ENCODE measurements at regions not wholly inside any gene's neighbourhood (a gene's known extent, or its start where the extent isn't known, plus 50 kb on each side); places are given as distances from the start of the nearest gene placed in this dataset.

DNA sequence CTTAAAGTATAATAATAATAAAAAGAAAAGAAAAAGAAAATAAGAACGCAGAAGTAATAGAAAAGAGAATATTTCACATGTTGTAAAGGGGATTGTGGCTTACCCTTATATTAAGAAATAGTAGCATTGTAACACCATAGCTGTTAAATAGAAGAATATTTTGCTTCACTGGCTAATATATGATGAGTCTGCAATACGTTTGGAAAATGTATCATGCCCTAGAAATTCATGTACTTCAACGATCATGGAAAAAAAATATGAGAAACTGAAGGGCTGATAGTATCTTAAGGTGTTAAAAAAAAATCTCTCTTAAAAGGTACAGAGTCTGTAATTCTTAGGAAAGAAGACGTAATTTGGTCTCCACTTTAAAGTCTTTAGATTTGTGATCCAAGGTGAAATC, 1390.5 kb upstream of the ADGRL2 start:
- Mint-ChIP-seq H3K36me3 (peaks cover 3% of the 10 kb centered on the region), H3K27me3 (no peaks in the 10 kb centered on the region), H3K4me1 (no peaks in the 10 kb centered on the region), H3K9me3 (no peaks in the 10 kb centered on the region), H3K27ac (no peak overlapping the region), H3K4me3 (no peak overlapping the region)

DNA sequence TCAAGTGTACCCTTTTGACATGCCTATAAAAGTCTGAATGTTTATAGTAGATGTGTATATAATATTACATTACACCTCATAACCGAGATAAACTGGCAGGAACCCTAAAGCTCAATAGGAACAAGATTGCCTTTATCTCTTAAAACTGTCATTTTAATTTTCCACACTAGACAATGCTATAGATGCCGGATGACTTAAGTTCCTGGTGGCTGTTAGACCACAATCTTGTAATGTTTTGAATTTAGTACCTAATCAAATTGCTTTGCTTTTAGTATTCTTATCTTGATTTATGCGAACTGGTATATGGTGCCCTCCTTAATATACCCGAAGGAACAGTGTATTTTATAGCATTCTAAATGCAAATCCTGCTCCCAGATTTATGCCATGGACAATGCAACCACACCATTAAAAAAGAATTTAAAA, 1397.0 kb upstream of the ADGRL4 start:
- H3K27me3 Mint-ChIP-seq, result no peaks in the 10 kb centered on the region
- peaks cover 3% of the 10 kb centered on the region for H3K36me3 Mint-ChIP-seq
- no peak overlapping the region for H3K4me3 Mint-ChIP-seq
- peaks cover 0 to 18% (median 7%) of the 10 kb centered on the region in 3 donors for H3K4me1 Mint-ChIP-seq
- H3K27ac Mint-ChIP-seq, result no peak overlapping the region
- H3K9me3 Mint-ChIP-seq, result peaks cover 0 to 1% (median 0%) of the 10 kb centered on the region in 3 donors

- H3K27ac Mint-ChIP-seq, result no peak overlapping the region
- no peaks in the 10 kb centered on the region for H3K27me3 Mint-ChIP-seq
- no peak overlapping the region for H3K4me3 Mint-ChIP-seq
- H3K36me3 Mint-ChIP-seq, result peaks cover 3% of the 10 kb centered on the region
- peaks cover 0 to 1% (median 0%) of the 10 kb centered on the region in 3 donors for H3K9me3 Mint-ChIP-seq
- H3K4me1 Mint-ChIP-seq, result peaks cover 0 to 18% (median 7%) of the 10 kb centered on the region in 3 donors
These were observed 1396.1 kb upstream of the ADGRL4 start for GRCh38 chr1:80402625-80403024.

DNA sequence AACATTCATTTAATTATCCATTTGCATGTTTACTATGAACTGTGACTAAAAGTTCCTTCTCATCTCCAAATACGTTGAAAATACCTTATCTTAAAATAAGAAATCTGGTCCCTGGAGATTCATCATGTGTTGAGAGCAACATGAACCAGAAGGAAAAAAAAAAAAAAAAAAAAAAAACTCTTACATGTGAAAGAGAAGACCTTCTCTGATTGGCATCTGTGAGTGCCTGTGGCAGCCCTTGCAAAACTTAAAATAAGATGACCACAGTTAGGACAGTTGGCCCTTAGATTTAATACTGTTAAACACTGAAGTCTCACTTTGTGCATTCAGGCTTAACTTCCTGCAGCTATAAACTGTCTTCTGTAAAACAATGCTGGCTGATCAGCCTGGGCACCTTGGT, 1395.2 kb upstream of the ADGRL4 start:
- H3K27ac Mint-ChIP-seq, result no peak overlapping the region
- peaks cover 0 to 1% (median 0%) of the 10 kb centered on the region in 3 donors for H3K9me3 Mint-ChIP-seq

DNA sequence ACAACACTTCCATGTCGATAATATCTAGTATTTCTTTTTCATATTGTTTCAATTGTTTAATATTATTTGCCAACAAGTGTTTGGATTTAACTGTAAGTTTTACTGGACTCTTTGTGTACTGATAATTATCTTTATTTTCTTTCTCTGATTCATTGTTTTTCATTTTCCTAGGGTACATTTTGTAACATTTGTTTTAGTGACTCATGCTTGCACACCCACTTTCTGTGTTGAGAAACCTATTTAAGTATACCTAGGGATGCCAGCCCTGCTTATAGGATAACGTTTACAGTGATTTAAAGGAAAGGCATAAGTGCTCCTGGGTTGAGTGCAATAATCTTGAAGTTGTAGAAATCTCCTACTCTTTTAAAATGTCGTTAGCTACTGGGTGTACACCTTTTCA, 1386.0 kb upstream of the ADGRL4 start:
- peaks cover 1 to 10% (median 2%) of the 10 kb centered on the region in 3 donors for H3K9me3 Mint-ChIP-seq
- peaks cover 2% of the 10 kb centered on the region for H3K36me3 Mint-ChIP-seq

More for the DNA sequence above, 1395.2 kb upstream of the ADGRL4 start:
- Mint-ChIP-seq H3K27me3 (no peaks in the 10 kb centered on the region), H3K4me1 (peaks cover 0 to 18% (median 7%) of the 10 kb centered on the region in 3 donors), H3K36me3 (peaks cover 3% of the 10 kb centered on the region), H3K4me3 (peak overlapping the region in 1 of 4 donors; percentile 63)

DNA sequence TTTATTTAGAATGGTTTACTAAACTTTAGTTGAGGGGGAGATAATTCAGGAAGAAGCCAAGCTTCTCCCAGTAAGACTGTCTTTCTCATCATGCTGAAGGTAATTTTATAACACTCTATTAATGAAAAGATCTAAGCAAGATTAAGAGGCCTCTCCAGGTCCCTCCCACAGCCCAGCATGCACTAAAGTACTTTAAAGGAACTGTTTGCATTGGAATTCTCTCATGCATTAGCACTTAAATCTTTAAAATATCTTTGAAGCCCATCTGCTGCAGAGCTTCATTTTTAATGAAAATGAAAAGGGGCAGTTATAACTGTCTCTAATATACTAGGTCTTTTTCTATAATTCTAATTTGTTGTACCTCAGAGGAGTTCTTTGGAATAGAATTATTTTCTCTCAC, 1379.1 kb upstream of the ADGRL4 start:
- Mint-ChIP-seq H3K4me1 (peaks cover 0 to 1% (median 0%) of the 10 kb centered on the region in 3 donors), H3K4me3 (no peak overlapping the region), H3K9me3 (peaks cover 1 to 10% (median 2%) of the 10 kb centered on the region in 3 donors), H3K27me3 (no peaks in the 10 kb centered on the region), H3K36me3 (peaks cover 4% of the 10 kb centered on the region), H3K27ac (no peak overlapping the region)

More for the DNA sequence above, 1386.0 kb upstream of the ADGRL4 start:
- H3K27me3 Mint-ChIP-seq, result no peaks in the 10 kb centered on the region
- no peak overlapping the region for H3K27ac Mint-ChIP-seq
- H3K4me1 Mint-ChIP-seq, result peaks cover 0 to 4% (median 2%) of the 10 kb centered on the region in 3 donors
- H3K4me3 Mint-ChIP-seq, result no peak overlapping the region

DNA sequence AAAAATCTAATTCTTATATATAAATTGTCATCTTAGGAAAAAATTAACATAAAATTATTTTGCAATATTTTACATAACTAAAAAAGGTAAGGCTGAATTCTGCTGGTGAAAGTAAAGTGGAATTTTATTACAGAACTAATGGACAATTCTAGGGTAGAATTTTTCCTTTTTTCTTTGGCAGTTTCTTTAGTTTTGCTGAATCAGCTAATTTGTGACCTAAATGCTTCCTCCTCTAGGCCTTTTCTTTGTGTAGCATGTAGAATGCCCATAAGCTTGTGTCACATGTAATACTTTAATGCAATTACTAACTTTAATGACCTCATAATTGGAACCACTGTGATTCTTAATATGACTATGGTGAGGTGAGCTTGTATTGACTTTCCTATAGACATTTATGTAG, 1378.4 kb upstream of the ADGRL4 start:
- Mint-ChIP-seq H3K9me3 (peaks cover 1 to 10% (median 2%) of the 10 kb centered on the region in 3 donors), H3K4me3 (no peak overlapping the region), H3K27me3 (no peaks in the 10 kb centered on the region)

GRCh38 chr1:80384083-80384830, 1377.7 kb upstream of the ADGRL4 start:
- no peaks in the 10 kb centered on the region for H3K27me3 Mint-ChIP-seq
- H3K27ac Mint-ChIP-seq, result no peak overlapping the region
- H3K4me1 Mint-ChIP-seq, result no peaks in the 10 kb centered on the region
- peaks cover 4% of the 10 kb centered on the region for H3K36me3 Mint-ChIP-seq
- H3K4me3 Mint-ChIP-seq, result no peak overlapping the region
- H3K9me3 Mint-ChIP-seq, result peaks cover 1 to 5% (median 2%) of the 10 kb centered on the region in 3 donors

More for the DNA sequence above, 1378.4 kb upstream of the ADGRL4 start:
- no peaks in the 10 kb centered on the region for H3K4me1 Mint-ChIP-seq
- H3K27ac Mint-ChIP-seq, result no peak overlapping the region
- peaks cover 4% of the 10 kb centered on the region for H3K36me3 Mint-ChIP-seq

GRCh38 chr1:80375662-80376061, 1369.1 kb upstream of the ADGRL4 start:
- Mint-ChIP-seq H3K36me3 (no peaks in the 10 kb centered on the region), H3K27ac (no peak overlapping the region), H3K27me3 (no peaks in the 10 kb centered on the region), H3K4me1 (peaks cover 0 to 4% (median 0%) of the 10 kb centered on the region in 3 donors), H3K4me3 (no peak overlapping the region), H3K9me3 (no peaks in the 10 kb centered on the region)

GRCh38 chr1:80375109-80375508, 1368.6 kb upstream of the ADGRL4 start:
- peaks cover 0 to 4% (median 0%) of the 10 kb centered on the region in 3 donors for H3K4me1 Mint-ChIP-seq
- peak overlapping the region in 1 of 3 donors; percentile 64 for H3K27ac Mint-ChIP-seq
- H3K27me3 Mint-ChIP-seq, result no peaks in the 10 kb centered on the region
- H3K9me3 Mint-ChIP-seq, result no peaks in the 10 kb centered on the region
- H3K36me3 Mint-ChIP-seq, result no peaks in the 10 kb centered on the region
- no peak overlapping the region for H3K4me3 Mint-ChIP-seq

GRCh38 chr1:80369780-80370179, 1363.2 kb upstream of the ADGRL4 start:
- Mint-ChIP-seq H3K4me3 (no peak overlapping the region), H3K36me3 (no peaks in the 10 kb centered on the region), H3K27ac (peak overlapping the region in 1 of 3 donors; percentile 15), H3K27me3 (no peaks in the 10 kb centered on the region), H3K9me3 (no peaks in the 10 kb centered on the region), H3K4me1 (peaks cover 0 to 3% (median 0%) of the 10 kb centered on the region in 3 donors)

DNA sequence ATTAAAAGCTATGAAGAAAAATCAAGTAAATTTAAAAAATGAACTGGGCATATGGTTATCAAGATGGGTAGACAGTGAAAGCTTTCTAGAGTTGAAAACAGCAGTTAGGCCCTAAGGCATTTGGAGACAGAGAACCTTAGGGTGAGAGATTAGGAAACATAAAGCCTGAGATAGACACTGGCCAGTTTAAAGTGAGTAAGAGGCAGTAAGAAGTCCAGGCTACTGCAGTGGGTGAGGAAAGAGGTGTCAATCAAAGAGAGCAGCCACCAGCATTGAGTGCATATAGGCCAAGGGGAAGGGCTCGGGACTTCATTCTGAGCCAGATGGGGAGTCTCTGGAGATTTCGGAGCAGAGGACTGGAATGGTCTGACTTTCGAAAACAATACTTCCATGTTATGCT, 1360.5 kb upstream of the ADGRL4 start:
- Mint-ChIP-seq H3K27me3 (no peaks in the 10 kb centered on the region), H3K36me3 (no peaks in the 10 kb centered on the region), H3K4me1 (peaks cover 0 to 2% (median 0%) of the 10 kb centered on the region in 3 donors), H3K27ac (no peak overlapping the region), H3K9me3 (no peaks in the 10 kb centered on the region), H3K4me3 (no peak overlapping the region)

GRCh38 chr1:80365359-80366021, 1359.0 kb upstream of the ADGRL4 start:
- Mint-ChIP-seq H3K36me3 (no peaks in the 10 kb centered on the region), H3K27me3 (no peaks in the 10 kb centered on the region), H3K27ac (no peak overlapping the region), H3K9me3 (no peaks in the 10 kb centered on the region), H3K4me3 (no peak overlapping the region), H3K4me1 (peaks cover 0 to 2% (median 0%) of the 10 kb centered on the region in 3 donors)

DNA sequence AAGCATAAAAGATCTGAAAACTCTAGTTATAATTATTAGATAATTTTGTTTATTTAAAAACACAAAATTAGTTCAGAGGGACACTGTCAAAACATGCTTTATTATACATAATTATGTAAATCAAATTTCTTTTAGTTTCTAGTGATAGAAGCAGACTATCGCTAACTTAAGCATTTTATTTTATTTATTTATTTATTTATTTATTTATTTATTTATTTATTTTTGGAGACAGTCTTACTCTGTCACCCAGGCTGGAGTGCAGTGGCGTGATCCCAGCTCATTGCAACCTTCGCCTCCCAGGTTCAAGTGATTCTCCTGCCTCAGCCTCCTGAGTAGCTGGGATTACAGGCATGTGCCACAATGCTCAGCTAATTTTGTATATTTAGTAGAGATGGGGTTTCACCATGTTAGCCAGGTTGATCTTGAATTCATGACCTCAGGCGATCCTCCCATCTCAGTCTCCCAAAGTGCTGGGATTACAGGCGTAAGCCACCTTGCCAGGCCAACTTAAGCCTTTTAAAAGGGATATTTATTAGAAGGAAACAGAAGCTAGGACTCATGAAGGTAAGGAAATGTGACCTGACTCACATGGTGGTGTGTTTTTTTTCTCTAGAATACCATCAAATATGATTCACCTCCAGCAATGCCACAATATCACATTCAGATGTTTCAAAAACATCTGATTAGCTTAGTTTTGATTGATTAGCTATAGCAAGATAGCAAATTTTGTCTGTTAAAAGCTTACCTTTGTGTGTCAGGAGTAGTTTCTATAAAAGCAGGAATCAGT, 1357.4 kb upstream of the ADGRL4 start:
- H3K4me1 Mint-ChIP-seq, result peaks cover 0 to 3% (median 0%) of the 10 kb centered on the region in 3 donors
- no peaks in the 10 kb centered on the region for H3K27me3 Mint-ChIP-seq
- no peak overlapping the region for H3K4me3 Mint-ChIP-seq
- no peaks in the 10 kb centered on the region for H3K9me3 Mint-ChIP-seq
- no peaks in the 10 kb centered on the region for H3K36me3 Mint-ChIP-seq
- no peak overlapping the region for H3K27ac Mint-ChIP-seq

DNA sequence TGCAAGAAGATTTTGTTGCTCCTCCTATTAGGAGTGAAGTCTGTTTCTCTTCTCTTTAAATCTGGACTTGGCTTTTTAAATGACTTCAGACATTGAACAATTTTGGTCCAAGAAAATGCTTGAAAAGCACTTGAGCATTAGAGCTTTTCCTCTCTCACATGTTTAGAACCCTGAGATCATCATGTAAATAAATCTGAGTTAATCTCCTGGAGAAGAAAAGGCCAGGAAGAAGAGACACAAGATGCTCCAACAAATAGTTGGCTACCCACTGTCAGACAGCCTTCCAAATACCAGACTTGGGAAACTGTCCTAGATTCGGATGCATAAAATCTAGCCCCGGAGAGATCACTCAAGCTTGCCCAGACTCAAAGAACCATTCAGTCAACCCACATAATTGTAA, 1353.1 kb upstream of the ADGRL4 start:
- no peaks in the 10 kb centered on the region for H3K36me3 Mint-ChIP-seq
- H3K4me3 Mint-ChIP-seq, result no peak overlapping the region
- no peaks in the 10 kb centered on the region for H3K9me3 Mint-ChIP-seq
- no peaks in the 10 kb centered on the region for H3K27me3 Mint-ChIP-seq
- peaks cover 0 to 1% (median 0%) of the 10 kb centered on the region in 3 donors for H3K4me1 Mint-ChIP-seq
- H3K27ac Mint-ChIP-seq, result no peak overlapping the region
